GM12864 (cell line): ENCODE measurements at regions not wholly inside any gene's neighbourhood (a gene's known extent, or its start where the extent isn't known, plus 50 kb on each side); places are given as distances from the start of the nearest gene placed in this dataset.

Experiments used
- DNase-seq: peaks from one replicate; pipeline ENCODE4 v3.0.0-alpha.2; 2011; ENCODE audit warnings: low read depth
- H3K4me3 ChIP-seq: 2 replicates; pipeline ENCODE4 v1.5.1; 2011; ENCODE audit warnings: mild to moderate bottlenecking, low read depth, low read length, control low read depth
- CTCF ChIP-seq: IDR thresholded peaks from 2 replicates; pipeline ENCODE4 v1.5.1; 2011; ENCODE audit warnings: low read depth, mild to moderate bottlenecking, moderate library complexity, low read length, control low read depth, inconsistent platforms; ENCODE audit errors: missing control alignments

GRCh38 chr4:104044369-104044768, 324.6 kb upstream of the TACR3 start:
- TF ChIP-seq CTCF, result no peak
- DNase-seq, result no peak
- no peak overlapping the region for H3K4me3 ChIP-seq

- H3K4me3 ChIP-seq, result no peak overlapping the region
- TF ChIP-seq CTCF, result no peak
- no peak for DNase-seq
Measured at GRCh38 chr4:104032896-104033295, 313.1 kb upstream of the TACR3 start.

DNA sequence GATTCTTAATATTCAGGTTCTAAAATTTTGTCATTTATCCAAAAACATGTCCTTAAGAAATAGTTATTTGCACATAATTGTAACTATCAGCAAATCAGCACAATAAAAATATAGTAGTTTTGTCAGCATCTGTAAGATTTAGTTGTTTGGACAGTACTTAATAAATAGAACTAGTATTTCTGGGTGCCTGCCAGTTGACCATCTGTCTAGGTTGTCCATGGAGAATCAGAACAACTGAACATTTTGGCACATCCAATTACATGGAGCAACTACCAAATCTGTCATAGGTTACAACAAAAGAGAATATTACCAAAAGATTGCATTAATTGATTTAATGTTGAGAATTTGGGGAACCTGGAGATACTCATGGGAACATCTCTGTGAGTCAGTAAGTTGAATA, 305.5 kb upstream of the TACR3 start:
- DNase-seq, result no peak
- TF ChIP-seq CTCF, result no peak
- no peak overlapping the region for H3K4me3 ChIP-seq

DNA sequence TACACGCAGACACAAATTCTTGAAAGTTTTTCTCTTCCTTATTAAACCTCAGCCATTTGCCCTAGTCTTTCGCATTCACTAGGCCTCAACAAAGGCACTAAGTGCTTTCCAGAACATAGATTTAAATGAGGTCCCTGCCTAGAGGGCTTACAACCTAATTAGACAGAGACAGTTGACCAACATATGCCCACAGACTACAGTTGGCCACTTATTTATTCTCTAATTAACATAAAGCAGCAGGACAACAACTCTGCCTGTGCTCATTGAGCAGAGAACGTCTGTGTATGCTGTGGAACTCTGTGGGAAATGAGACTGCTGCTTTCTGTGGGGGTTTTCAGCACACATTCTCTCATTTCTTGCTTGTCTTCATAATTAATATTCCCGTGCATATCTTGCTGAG, 303.0 kb upstream of the TACR3 start:
- DNase-seq, result no peak
- no peak overlapping the region for H3K4me3 ChIP-seq
- no peak for TF ChIP-seq CTCF

- TF ChIP-seq CTCF, result no peak
- no peak overlapping the region for H3K4me3 ChIP-seq
- no peak for DNase-seq
Measured at GRCh38 chr4:104022226-104022625, 302.4 kb upstream of the TACR3 start.

GRCh38 chr4:104020641-104021040, 300.9 kb upstream of the TACR3 start:
- TF ChIP-seq CTCF, result no peak
- no peak overlapping the region for H3K4me3 ChIP-seq
- no peak for DNase-seq

GRCh38 chr4:104017213-104017612, 297.4 kb upstream of the TACR3 start:
- TF ChIP-seq CTCF, result no peak
- DNase-seq, result no peak
- no peak overlapping the region for H3K4me3 ChIP-seq
